Spleen (tissue), 11 donors: ENCODE measurements at regions not wholly inside any gene's neighbourhood (a gene's known extent, or its start where the extent isn't known, plus 50 kb on each side); places are given as distances from the start of the nearest gene placed in this dataset.

Experiments
- DNase-seq: peaks from one replicate; pipeline ENCODE4 v3.0.0-alpha.2; 2020
- H3K27ac ChIP-seq, 8 donors: fragments of 200-600 bp; sonication (generic) in 7 of 8; 1 replicate in 4 of 8; 2 replicates in 4 of 8; pipeline versions ENCODE4 v1.5.0 to v1.8.0; 2016 to 2021; ENCODE audit warnings: inconsistent platforms in 4 of 8, mild to moderate bottlenecking in 4 of 8, moderate library complexity in 1 of 8
- H3K27me3 ChIP-seq, 7 donors: fragments of 200-600 bp; sonication (generic) in 6 of 7; replicated peaks in 1 of 7; 1 replicate in 4 of 7; 2 replicates in 3 of 7; pipeline versions ENCODE4 v1.5.0 to v1.8.0; 2016 to 2021; ENCODE audit warnings: inconsistent platforms in 3 of 7, mild to moderate bottlenecking in 1 of 7
- H3K36me3 ChIP-seq, 6 donors: fragments of 200-600 bp; sonication (generic) in 5 of 6; 1 replicate in 4 of 6; 2 replicates in 2 of 6; pipeline versions ENCODE4 v1.5.0 to v1.8.0; 2016 to 2021; ENCODE audit warnings: inconsistent platforms in 2 of 6
- H3K4me1 ChIP-seq, 6 donors: fragments of 200-600 bp; sonication (generic) in 5 of 6; 1 replicate in 3 of 6; 2 replicates in 3 of 6; pipeline versions ENCODE4 v1.5.0 to v1.8.0; 2016 to 2021; ENCODE audit warnings: inconsistent platforms in 3 of 6
- H3K4me3 ChIP-seq, 8 donors: fragments of 200-600 bp; sonication (generic) in 7 of 8; 1 replicate in 4 of 8; 2 replicates in 4 of 8; pipeline versions ENCODE4 v1.5.0 to v1.8.0; 2016 to 2021; ENCODE audit warnings: inconsistent platforms in 4 of 8, mild to moderate bottlenecking in 4 of 8, moderate library complexity in 2 of 8
- H3K9me3 ChIP-seq, 8 donors: fragments of 200-600 bp; sonication (generic) in 7 of 8; 1 replicate in 4 of 8; 2 replicates in 4 of 8; pipeline versions ENCODE4 v1.5.0 to v1.8.0; 2016 to 2021; ENCODE audit warnings: inconsistent platforms in 4 of 8
- CTCF ChIP-seq, 11 experiments: fragments of 200-600 bp in 7 of 11; fragments of 450-650 bp in 4 of 11; sonication (generic) in 4 of 11; IDR thresholded peaks in 8 of 11; conservative IDR thresholded peaks in 3 of 11; 1 replicate in 7 of 11; 2 replicates in 4 of 11; pipeline versions ENCODE4 v1.4.0 to v1.8.0; 2016 to 2021; ENCODE audit warnings: antibody characterized with exemption in 11 of 11, inconsistent platforms in 4 of 11, mild to moderate bottlenecking in 1 of 11
- POLR2A ChIP-seq, 3 donors: fragments of 450-650 bp; IDR thresholded peaks; one replicate each; pipeline ENCODE4 v1.5.1; 2017; ENCODE audit warnings: antibody characterized with exemption in 3 of 3, mild to moderate bottlenecking in 1 of 3
- POLR2AphosphoS5 ChIP-seq, 3 donors: sonication (generic); formaldehyde crosslinking; IDR thresholded peaks; one replicate each; pipeline ENCODE4 v1.5.1; 2017; ENCODE audit warnings: antibody characterized with exemption in 3 of 3
- WGBS, 5 donors: extraction: QIAGEN DNeasy Blood & Tissue Kit in 3 of 5; methylation state at CpG; one replicate each; pipeline versions ENCODE4 v1.1.5 to v1.1.7; 2013 to 2018; 5-methylcytosine and 5-hydroxymethylcytosine counted together
- intact Hi-C: fragments of 100-400 bp; cut with DNase I; formaldehyde crosslinking; loops from one replicate; pipeline ENCODE4 v1.15.0; 2023; ENCODE audit warnings: low total_unique reads
- donor health status: healthy with polysubstance abuse.
- donor health status: DM: no; HTN: no; CAD: no; lungs with moderate emphysema.
- donor health status: DM: no; HTN: no; CAD: no.
- donor health status: Bipolar disorder and iron deficiency.
- donor health status: healthy.
- donor health status: DM: no; HTN: no; CAD: no.
- donor health status: DM: yes; HTN: yes; CAD: no.

- no peaks in the 10 kb centered on the region for H3K36me3 ChIP-seq
- H3K27me3 ChIP-seq: no peaks in the 10 kb centered on the region
- intact Hi-C loops: no loop called here
- H3K9me3 ChIP-seq: peaks cover 0 to 37% (median 31%) of the 10 kb centered on the region in 8 donors
- no peak overlapping the region for H3K4me3 ChIP-seq
- DNase-seq: no peak
- no peaks in the 10 kb centered on the region for H3K4me1 ChIP-seq
- TF ChIP-seq POLR2A (IDR thresholded peaks at IDR 0.05) (no peak), CTCF (IDR thresholded peaks at IDR 0.05 in 8 of 11, conservative IDR thresholded peaks at IDR 0.05 in 3 of 11) (no peak), POLR2AphosphoS5 (IDR thresholded peaks at IDR 0.05) (no peak)
- 74 to 86% (median 78%) methylated on average over 1 of the region's 1 CpG for WGBS, 5 donors
- no peak overlapping the region for H3K27ac ChIP-seq
Observed at GRCh38 chr18:75660932-75661331, 233.4 kb upstream of the SMIM21 start.

- Histone ChIP-seq H3K27ac (no peak overlapping the region), H3K4me1 (no peaks in the 10 kb centered on the region), H3K27me3 (no peaks in the 10 kb centered on the region), H3K9me3 (peaks cover 0 to 37% (median 31%) of the 10 kb centered on the region in 8 donors), H3K36me3 (no peaks in the 10 kb centered on the region), H3K4me3 (no peak overlapping the region)
- intact Hi-C loops: no loop called here
- TF ChIP-seq POLR2A (IDR thresholded peaks at IDR 0.05) (no peak), POLR2AphosphoS5 (IDR thresholded peaks at IDR 0.05) (no peak), CTCF (IDR thresholded peaks at IDR 0.05 in 8 of 11, conservative IDR thresholded peaks at IDR 0.05 in 3 of 11) (no peak)
- no peak for DNase-seq
Observed at GRCh38 chr18:75659535-75660023, 232.1 kb upstream of the SMIM21 start.

GRCh38 chr18:75658330-75658729 lies 230.8 kb upstream of the SMIM21 start:
- no peak for DNase-seq
- Histone ChIP-seq H3K27ac (no peak overlapping the region), H3K27me3 (no peaks in the 10 kb centered on the region), H3K9me3 (peaks cover 0 to 37% (median 31%) of the 10 kb centered on the region in 8 donors), H3K4me3 (no peak overlapping the region), H3K36me3 (no peaks in the 10 kb centered on the region), H3K4me1 (no peaks in the 10 kb centered on the region)
- 33 to 53% (median 40%) methylated on average over 5 of the region's 5 CpGs for WGBS, 5 donors
- TF ChIP-seq POLR2AphosphoS5 (IDR thresholded peaks at IDR 0.05): no peak
- no peak for TF ChIP-seq POLR2A (IDR thresholded peaks at IDR 0.05)
- TF ChIP-seq CTCF (IDR thresholded peaks at IDR 0.05 in 8 of 11, conservative IDR thresholded peaks at IDR 0.05 in 3 of 11): no peak
- intact Hi-C loops: no loop called here

- intact Hi-C loops: no loop called here
- TF ChIP-seq POLR2AphosphoS5 (IDR thresholded peaks at IDR 0.05) (no peak), CTCF (IDR thresholded peaks at IDR 0.05 in 8 of 11, conservative IDR thresholded peaks at IDR 0.05 in 3 of 11) (no peak)
- Histone ChIP-seq H3K4me3 (no peak overlapping the region), H3K27me3 (no peaks in the 10 kb centered on the region), H3K9me3 (peaks cover 0 to 24% (median 20%) of the 10 kb centered on the region in 8 donors), H3K36me3 (no peaks in the 10 kb centered on the region), H3K4me1 (no peaks in the 10 kb centered on the region), H3K27ac (no peak overlapping the region)
- WGBS, 5 donors: 86 to 92% (median 90%) methylated on average over 6 of the region's 6 CpGs
- no peak for DNase-seq
Observed at GRCh38 chr18:75656563-75657247, 229.2 kb upstream of the SMIM21 start.
